OCI-LY7 (cell line): ENCODE measurements at regions not wholly inside any gene's neighbourhood (a gene's known extent, or its start where the extent isn't known, plus 50 kb on each side); places are given as distances from the start of the nearest gene placed in this dataset.

Experiments
- BruUV-seq: library from RNA; stranded (reverse); fragments of 400-500 nt; replicated peaks from 2 replicates; lab custom pipeline; 2021; lab: Mats Ljungman, UMichigan
- CTCF ChIA-PET: fragments of 300-600 bp; sonication (Branson Sonifier 250); formaldehyde crosslinking; loops from one replicate; lab custom pipeline; 2022; ENCODE audit warnings: antibody characterized with exemption; ENCODE audit not compliant: unreplicated experiment; lab: Charles Lee
- POLR2A ChIA-PET: fragments of 300-600 bp; sonication (Branson Sonifier 250); formaldehyde crosslinking; loops from one replicate; lab custom pipeline; 2022; ENCODE audit warnings: antibody characterized with exemption; lab: Charles Lee
- DNase-seq: peaks from one replicate; pipeline ENCODE4 v3.0.0-alpha.2; 2015; ENCODE audit warnings: low spot score
- H2AFZ ChIP-seq: fragments of 200-600 bp; sonication (generic), shearing (Covaris generic); 2 replicates; pipeline ENCODE4 v1.6.1; 2014; ENCODE audit warnings: mild to moderate bottlenecking, antibody characterized with exemption, low read length, moderate library complexity
- H3K27ac ChIP-seq: fragments of 200-600 bp; sonication (generic); 2 replicates; pipeline ENCODE4 v1.5.1; 2014; ENCODE audit warnings: mixed run types, low read depth, mild to moderate bottlenecking, moderate library complexity, low read length, inconsistent platforms; ENCODE audit not compliant: poor library complexity, severe bottlenecking
- H3K36me3 ChIP-seq: fragments of 200-600 bp; sonication (generic); 2 replicates; pipeline ENCODE4 v1.6.1; 2014; ENCODE audit warnings: mild to moderate bottlenecking, antibody characterized with exemption, low read length, moderate library complexity, mixed read lengths; ENCODE audit not compliant: insufficient read depth
- H3K4me1 ChIP-seq: fragments of 200-600 bp; sonication (generic); 2 replicates; pipeline ENCODE4 v1.5.1; 2014; ENCODE audit warnings: mild to moderate bottlenecking, low read length; ENCODE audit not compliant: insufficient read depth, poor library complexity, severe bottlenecking
- H3K4me2 ChIP-seq: fragments of 200-600 bp; sonication (generic); 2 replicates; pipeline ENCODE4 v1.6.1; 2014; ENCODE audit warnings: mild to moderate bottlenecking, low read length
- H3K4me3 ChIP-seq: fragments of 200-600 bp; sonication (generic); 2 replicates; pipeline ENCODE4 v1.5.1; 2014; ENCODE audit warnings: mild to moderate bottlenecking, low read depth, low read length; ENCODE audit not compliant: poor library complexity, severe bottlenecking
- H3K79me2 ChIP-seq: fragments of 200-600 bp; sonication (generic); 2 replicates; pipeline ENCODE4 v1.6.1; 2016; ENCODE audit warnings: low read depth, mild to moderate bottlenecking, low read length, moderate library complexity, mixed read lengths; ENCODE audit not compliant: insufficient read depth
- H3K9me2 ChIP-seq: fragments of 200-600 bp; sonication (generic); 2 replicates; pipeline ENCODE4 v1.6.1; 2016; ENCODE audit warnings: mild to moderate bottlenecking, low read length, mixed read lengths; ENCODE audit not compliant: insufficient read depth
- H3K9me3 ChIP-seq: fragments of 200-600 bp; sonication (generic); 2 replicates; pipeline ENCODE4 v1.6.1; 2014; ENCODE audit warnings: mild to moderate bottlenecking, mixed run types, low read length, mixed read lengths
- H4K20me1 ChIP-seq: fragments of 200-600 bp; sonication (generic); 2 replicates; pipeline ENCODE4 v1.6.1; 2014; ENCODE audit warnings: mild to moderate bottlenecking, antibody characterized with exemption, low read length, moderate library complexity, mixed read lengths; ENCODE audit not compliant: insufficient read depth
- EZH2phosphoT487 ChIP-seq: fragments of 200-600 bp; sonication (generic); IDR thresholded peaks from 2 replicates; pipeline ENCODE4 v1.6.1; 2018; ENCODE audit warnings: low read depth, borderline replicate concordance, mild to moderate bottlenecking, mixed run types, antibody characterized with exemption, low read length, moderate library complexity, mixed read lengths
- intact Hi-C: fragments of 100-400 bp; cut with micrococcal nuclease; formaldehyde crosslinking; loops from one replicate; pipeline ENCODE4 v1.10.0; 2022; ENCODE audit not compliant: unreplicated experiment
- TF ChIP-seq, protein P1 (sequence below): fragments of 200-600 bp; sonication (generic); conservative IDR thresholded peaks from 2 replicates; pipeline ENCODE4 v1.5.1; 2014; ENCODE audit warnings: mild to moderate bottlenecking, antibody characterized with exemption, low read length, moderate library complexity, mixed read lengths

GRCh38 chr14:40841886-40842285 lies 764.8 kb upstream of the LRFN5 start:
- H2AFZ ChIP-seq = no peak overlapping the region
- intact Hi-C loops = no loop called here
- H3K4me1 ChIP-seq = no peaks in the 10 kb centered on the region
- H3K36me3 ChIP-seq = no peaks in the 10 kb centered on the region
- no peak overlapping the region for H3K27ac ChIP-seq
- H3K9me3 ChIP-seq = no peaks in the 10 kb centered on the region
- CTCF ChIA-PET = no interaction called here
- no peak for DNase-seq
- H3K79me2 ChIP-seq = no peaks in the 10 kb centered on the region
- no peak overlapping the region for H3K4me2 ChIP-seq
- H3K9me2 ChIP-seq = no peaks in the 10 kb centered on the region
- POLR2A ChIA-PET = no interaction called here
- BruUV-seq = no TSS peak
- TF ChIP-seq, protein P1, sequence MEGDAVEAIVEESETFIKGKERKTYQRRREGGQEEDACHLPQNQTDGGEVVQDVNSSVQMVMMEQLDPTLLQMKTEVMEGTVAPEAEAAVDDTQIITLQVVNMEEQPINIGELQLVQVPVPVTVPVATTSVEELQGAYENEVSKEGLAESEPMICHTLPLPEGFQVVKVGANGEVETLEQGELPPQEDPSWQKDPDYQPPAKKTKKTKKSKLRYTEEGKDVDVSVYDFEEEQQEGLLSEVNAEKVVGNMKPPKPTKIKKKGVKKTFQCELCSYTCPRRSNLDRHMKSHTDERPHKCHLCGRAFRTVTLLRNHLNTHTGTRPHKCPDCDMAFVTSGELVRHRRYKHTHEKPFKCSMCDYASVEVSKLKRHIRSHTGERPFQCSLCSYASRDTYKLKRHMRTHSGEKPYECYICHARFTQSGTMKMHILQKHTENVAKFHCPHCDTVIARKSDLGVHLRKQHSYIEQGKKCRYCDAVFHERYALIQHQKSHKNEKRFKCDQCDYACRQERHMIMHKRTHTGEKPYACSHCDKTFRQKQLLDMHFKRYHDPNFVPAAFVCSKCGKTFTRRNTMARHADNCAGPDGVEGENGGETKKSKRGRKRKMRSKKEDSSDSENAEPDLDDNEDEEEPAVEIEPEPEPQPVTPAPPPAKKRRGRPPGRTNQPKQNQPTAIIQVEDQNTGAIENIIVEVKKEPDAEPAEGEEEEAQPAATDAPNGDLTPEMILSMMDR = no peak
- no peak for TF ChIP-seq EZH2phosphoT487
- H3K4me3 ChIP-seq = no peak overlapping the region
- no peaks in the 10 kb centered on the region for H4K20me1 ChIP-seq

DNA sequence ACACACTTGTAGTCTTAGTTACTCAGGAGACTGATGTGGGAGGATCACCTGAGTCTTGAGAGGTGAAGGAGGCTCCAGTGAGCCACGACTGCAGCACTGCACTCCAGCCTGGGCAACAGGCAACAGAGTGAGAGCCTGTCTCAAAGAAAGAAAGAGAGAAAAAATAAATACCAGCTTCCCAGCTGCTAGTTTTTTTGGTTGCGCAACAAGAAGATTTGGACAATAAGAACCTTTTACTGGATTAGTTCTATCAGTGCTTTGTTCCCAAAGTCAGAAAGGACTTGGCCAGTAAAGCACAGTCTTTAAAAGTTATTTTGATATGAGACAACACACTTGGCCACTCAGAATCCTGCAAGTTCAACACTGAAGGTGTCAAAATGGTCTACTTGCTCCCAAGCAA lies 768.1 kb upstream of the LRFN5 start:
- POLR2A ChIA-PET = no interaction called here
- H3K27ac ChIP-seq = no peak overlapping the region
- CTCF ChIA-PET = no interaction called here

DNA sequence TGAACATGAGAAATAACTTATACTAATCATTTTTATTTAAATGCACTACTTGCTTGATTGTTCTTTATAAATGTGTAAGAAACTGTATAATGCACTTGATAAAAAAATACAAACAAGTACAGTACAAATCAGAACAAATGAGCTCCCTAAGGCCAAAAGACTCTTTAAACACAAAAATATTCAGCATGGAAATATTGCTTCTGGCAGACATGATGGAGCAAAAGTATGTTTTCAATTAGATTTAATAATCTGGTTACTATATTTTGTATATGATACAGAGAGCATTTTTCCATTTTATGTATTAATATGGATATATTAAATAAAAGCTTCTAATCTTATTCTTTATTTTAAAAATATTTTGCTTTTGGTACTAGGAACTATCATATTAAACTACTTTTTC lies 800.2 kb upstream of the LRFN5 start:
- POLR2A ChIA-PET = interaction anchor here (0.8 kb wide), 1 partner anchor 42 kb away, joined by 3 read pairs; no protein-coding TSS in a partner anchor
- Histone ChIP-seq H3K4me2 (no peak overlapping the region), H2AFZ (no peak overlapping the region), H3K9me2 (no peaks in the 10 kb centered on the region), H3K27ac (no peak overlapping the region), H3K36me3 (no peaks in the 10 kb centered on the region), H3K4me3 (no peak overlapping the region), H3K4me1 (no peaks in the 10 kb centered on the region), H3K79me2 (no peaks in the 10 kb centered on the region), H3K9me3 (0 out of 2 replicates have a peak, but pooled peaks cover 3% of the 10 kb centered on the region), H4K20me1 (no peaks in the 10 kb centered on the region)
- TF ChIP-seq, protein P1 = no peak
- TF ChIP-seq EZH2phosphoT487 = no peak
- CTCF ChIA-PET = no interaction called here
- DNase-seq = no peak
- BruUV-seq = no TSS peak
- intact Hi-C loops = no loop called here

More for the DNA sequence above, 768.1 kb upstream of the LRFN5 start:
- Histone ChIP-seq H2AFZ (no peak overlapping the region), H3K4me2 (no peak overlapping the region), H3K4me3 (no peak overlapping the region), H3K36me3 (no peaks in the 10 kb centered on the region), H3K4me1 (no peaks in the 10 kb centered on the region), H4K20me1 (no peaks in the 10 kb centered on the region), H3K9me2 (no peaks in the 10 kb centered on the region), H3K79me2 (no peaks in the 10 kb centered on the region), H3K9me3 (no peaks in the 10 kb centered on the region)
- TF ChIP-seq, protein P1 = no peak
- no peak for TF ChIP-seq EZH2phosphoT487
- intact Hi-C loops = no loop called here
- no TSS peak for BruUV-seq
- DNase-seq = no peak
